SU-DHL-6 (cell line): ENCODE measurements at regions not wholly inside any gene's neighbourhood (a gene's known extent, or its start where the extent isn't known, plus 50 kb on each side); places are given as distances from the start of the nearest gene placed in this dataset.

ENCODE experiments used
- EZH2phosphoT487 ChIP-seq: fragments of 200-600 bp; sonication (generic), shearing (Covaris generic); conservative IDR thresholded peaks from 2 replicates; pipeline ENCODE4 v1.6.1; 2018; ENCODE audit warnings: mild to moderate bottlenecking, antibody characterized with exemption, low read length, moderate library complexity, mixed read lengths
- TF ChIP-seq, protein P1 (sequence below): fragments of 200-600 bp; sonication (generic); IDR thresholded peaks from one replicate; pipeline ENCODE4 v1.5.1; 2017; ENCODE audit warnings: antibody characterized with exemption, mild to moderate bottlenecking, low read length, moderate library complexity; ENCODE audit not compliant: insufficient read depth, poor library complexity, severe bottlenecking

DNA sequence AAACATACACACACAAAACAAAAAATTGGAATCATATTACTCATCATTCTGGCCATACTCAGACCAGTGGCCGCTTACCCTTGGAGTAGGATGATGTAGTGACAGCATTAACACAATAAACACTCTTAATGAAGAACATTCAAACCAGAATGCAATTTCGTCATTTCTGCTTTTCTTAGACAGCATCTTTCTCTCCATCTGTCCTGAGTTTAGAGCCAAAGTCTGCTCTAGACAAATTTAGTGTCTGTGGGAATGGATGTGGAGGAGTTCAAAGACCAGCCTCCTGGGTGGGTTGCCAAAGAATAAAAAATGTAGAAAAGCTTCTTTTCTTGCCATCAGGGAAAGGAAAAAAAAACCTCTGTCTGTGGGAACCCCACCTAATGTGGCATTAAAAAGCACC lies 212.4 kb upstream of the POU1F1 start:
- TF ChIP-seq, protein P1, sequence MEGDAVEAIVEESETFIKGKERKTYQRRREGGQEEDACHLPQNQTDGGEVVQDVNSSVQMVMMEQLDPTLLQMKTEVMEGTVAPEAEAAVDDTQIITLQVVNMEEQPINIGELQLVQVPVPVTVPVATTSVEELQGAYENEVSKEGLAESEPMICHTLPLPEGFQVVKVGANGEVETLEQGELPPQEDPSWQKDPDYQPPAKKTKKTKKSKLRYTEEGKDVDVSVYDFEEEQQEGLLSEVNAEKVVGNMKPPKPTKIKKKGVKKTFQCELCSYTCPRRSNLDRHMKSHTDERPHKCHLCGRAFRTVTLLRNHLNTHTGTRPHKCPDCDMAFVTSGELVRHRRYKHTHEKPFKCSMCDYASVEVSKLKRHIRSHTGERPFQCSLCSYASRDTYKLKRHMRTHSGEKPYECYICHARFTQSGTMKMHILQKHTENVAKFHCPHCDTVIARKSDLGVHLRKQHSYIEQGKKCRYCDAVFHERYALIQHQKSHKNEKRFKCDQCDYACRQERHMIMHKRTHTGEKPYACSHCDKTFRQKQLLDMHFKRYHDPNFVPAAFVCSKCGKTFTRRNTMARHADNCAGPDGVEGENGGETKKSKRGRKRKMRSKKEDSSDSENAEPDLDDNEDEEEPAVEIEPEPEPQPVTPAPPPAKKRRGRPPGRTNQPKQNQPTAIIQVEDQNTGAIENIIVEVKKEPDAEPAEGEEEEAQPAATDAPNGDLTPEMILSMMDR, result no peak
- no peak for TF ChIP-seq EZH2phosphoT487
